Uterus (tissue), 2 donors: ENCODE measurements at regions not wholly inside any gene's neighbourhood (a gene's known extent, or its start where the extent isn't known, plus 50 kb on each side); places are given as distances from the start of the nearest gene placed in this dataset.

Source experiments
- CTCF ChIP-seq, 4 experiments: fragments of 200-600 bp in 2 of 4; fragments of 450-650 bp in 2 of 4; sonication (generic) in 2 of 4; IDR thresholded peaks; one replicate each; pipeline ENCODE4 v1.5.1; 2016 to 2019; ENCODE audit warnings: antibody characterized with exemption in 4 of 4, mild to moderate bottlenecking in 2 of 4, moderate library complexity in 1 of 4
- POLR2A ChIP-seq, 2 donors: fragments of 450-650 bp; IDR thresholded peaks; one replicate each; pipeline ENCODE4 v1.6.1; 2016; ENCODE audit warnings: antibody characterized with exemption in 2 of 2, mild to moderate bottlenecking in 1 of 2, moderate library complexity in 1 of 2

GRCh38 chr9:14418301-14418940, 104.5 kb upstream of the NFIB start:
- no peak for TF ChIP-seq CTCF (IDR thresholded peaks at IDR 0.05)
- no peak for TF ChIP-seq POLR2A (IDR thresholded peaks at IDR 0.05)
